ENCODE measurements at regions not wholly inside any gene's neighbourhood (a gene's known extent, or its start where the extent isn't known, plus 50 kb on each side); places are given as distances from the start of the nearest gene placed in this dataset.
"Not testable (repeated sequence)": the region's sequence is repeated elsewhere in the genome, so short reads cannot be mapped to it uniquely, and the experiment has no call there.

DNA sequence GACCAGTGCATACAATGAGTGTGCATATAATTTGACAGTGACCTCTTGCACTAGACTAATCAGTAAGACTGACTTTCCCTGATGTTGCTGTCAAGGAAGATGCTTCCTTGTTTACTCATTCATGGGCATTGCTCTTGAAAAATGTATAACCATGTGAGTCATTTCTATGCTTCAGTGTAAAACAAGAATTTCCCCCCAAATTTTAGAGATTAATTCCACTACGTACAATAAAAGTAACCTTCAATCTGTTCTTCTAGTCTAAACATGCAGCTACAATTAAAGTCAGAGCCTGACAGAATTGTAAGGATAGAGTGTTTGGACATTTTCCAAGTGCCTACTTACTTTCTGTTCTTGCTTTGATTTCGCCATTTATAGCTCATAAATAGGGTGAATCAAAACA, 935.7 kb downstream of the RAPGEF2 start:
- Mint-ChIP-seq H3K4me3 (no peak overlapping the region), H3K27ac (no peak overlapping the region), H3K27me3 (no peaks in the 10 kb centered on the region), H3K36me3 (no peaks in the 10 kb centered on the region), H3K9me3 (peaks cover 4% of the 10 kb centered on the region), H3K4me1 (no peaks in the 10 kb centered on the region)
- CTCF ChIA-PET, result interaction anchor here (1.1 kb wide), 1 partner anchor 20 kb away, joined by 3 read pairs; no protein-coding TSS in a partner anchor
- DNase-seq, result no peak

DNA sequence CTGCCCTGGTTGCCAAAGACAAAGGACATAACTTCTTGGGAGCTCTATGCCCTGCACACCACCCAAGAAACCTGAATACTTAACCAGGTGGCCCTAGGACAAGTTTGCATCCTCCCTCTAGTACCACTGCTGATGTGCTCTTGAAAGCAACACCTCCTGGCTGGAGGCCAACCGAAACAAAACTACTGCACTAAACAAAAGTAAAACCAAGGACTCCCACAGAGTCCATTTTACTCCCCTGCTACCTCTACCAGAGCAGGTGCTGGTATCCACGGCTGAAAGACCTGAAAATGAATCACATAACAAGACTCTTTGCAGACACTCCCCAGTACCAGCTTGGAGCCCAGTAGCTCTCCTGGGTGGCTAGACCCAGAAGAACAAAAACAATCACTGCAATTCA, 941.8 kb downstream of the RAPGEF2 start:
- no peak overlapping the region for H3K4me3 Mint-ChIP-seq
- no peak for DNase-seq
- no peak overlapping the region for H3K27ac Mint-ChIP-seq
- no peaks in the 10 kb centered on the region for H3K4me1 Mint-ChIP-seq
- no peaks in the 10 kb centered on the region for H3K27me3 Mint-ChIP-seq
- H3K9me3 Mint-ChIP-seq, result peaks cover 8% of the 10 kb centered on the region
- CTCF ChIA-PET, result no interaction called here
- H3K36me3 Mint-ChIP-seq, result no peaks in the 10 kb centered on the region

DNA sequence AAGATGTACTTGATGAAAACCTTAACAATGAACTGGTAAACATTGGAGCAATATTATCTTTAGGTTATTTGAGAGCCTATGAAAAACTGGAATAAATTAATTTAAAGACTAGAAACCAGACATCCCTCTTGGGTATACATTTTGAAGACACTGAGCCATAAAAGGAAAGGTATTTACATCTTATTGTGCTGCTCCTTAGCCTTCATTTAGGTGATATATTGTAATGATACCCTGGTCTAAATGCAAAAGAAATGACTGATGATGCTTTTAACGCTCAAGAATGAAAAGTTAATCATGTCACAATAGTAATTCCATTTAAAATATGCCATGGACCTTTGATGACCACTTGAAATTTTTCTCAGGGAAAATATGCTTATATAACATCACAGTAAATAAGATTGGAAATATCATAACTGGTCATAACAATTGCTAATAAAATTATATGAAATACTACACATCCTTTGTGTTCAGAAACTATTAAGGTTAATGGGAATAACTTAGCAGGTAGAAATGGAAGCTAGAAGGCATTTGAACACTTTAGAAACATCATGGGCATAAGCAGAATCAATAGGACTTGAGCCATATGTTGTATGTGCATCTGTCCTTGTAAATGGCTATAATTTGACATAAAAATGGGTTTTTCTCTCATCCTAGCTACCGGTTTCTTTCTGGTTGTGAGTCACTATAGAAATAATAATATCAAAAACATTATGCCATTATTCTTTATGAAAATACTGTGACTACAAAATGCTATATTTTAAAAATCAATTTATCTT, 979.7 kb downstream of the RAPGEF2 start:
- Mint-ChIP-seq H3K27ac (no peak overlapping the region), H3K4me3 (no peak overlapping the region), H3K4me1 (no peaks in the 10 kb centered on the region), H3K9me3 (peaks cover 18% of the 10 kb centered on the region), H3K27me3 (no peaks in the 10 kb centered on the region), H3K36me3 (no peaks in the 10 kb centered on the region)
- DNase-seq, result no peak
- CTCF ChIA-PET, result no interaction called here

DNA sequence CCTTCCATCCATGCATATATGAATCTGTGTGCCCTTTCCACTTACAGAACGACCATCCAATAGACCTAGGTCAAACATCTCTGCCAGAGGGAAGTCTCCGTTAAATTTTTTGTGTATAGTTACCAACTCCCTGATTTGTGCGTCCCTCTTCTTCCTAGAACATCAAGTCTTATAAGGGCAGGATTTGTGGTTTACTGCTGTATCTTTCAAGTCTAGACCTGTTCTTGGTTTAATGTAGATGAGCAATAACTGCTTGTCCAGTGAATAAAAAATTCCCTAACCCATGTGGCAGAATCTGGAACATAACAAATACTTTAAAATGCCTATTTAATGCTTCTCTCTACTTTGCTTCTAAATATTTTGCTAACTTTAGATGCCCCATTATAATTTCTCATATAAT, 988.8 kb downstream of the RAPGEF2 start:
- Mint-ChIP-seq H3K27ac (no peak overlapping the region), H3K27me3 (no peaks in the 10 kb centered on the region), H3K9me3 (peaks cover 12% of the 10 kb centered on the region), H3K4me1 (no peaks in the 10 kb centered on the region), H3K4me3 (no peak overlapping the region), H3K36me3 (no peaks in the 10 kb centered on the region)
- DNase-seq, result no peak
- CTCF ChIA-PET, result no interaction called here

DNA sequence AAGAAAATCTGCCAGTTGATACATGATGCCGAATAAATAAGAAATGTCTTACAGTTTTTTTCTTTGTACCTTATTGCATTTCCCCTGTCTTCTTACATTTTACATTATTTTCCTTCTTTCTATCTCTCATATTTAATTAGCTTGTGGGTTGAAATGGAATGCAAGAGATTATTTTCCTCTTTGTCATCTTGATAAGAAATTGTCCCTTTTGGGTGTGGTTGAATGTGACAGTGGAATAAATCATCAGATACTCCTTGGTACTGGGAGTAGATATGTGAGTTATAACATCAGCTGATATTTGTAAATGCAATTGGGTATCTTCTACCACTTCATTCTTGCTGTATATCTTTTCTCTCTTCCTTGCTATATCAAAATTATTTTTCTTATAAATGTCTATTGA, 997.4 kb downstream of the RAPGEF2 start:
- Mint-ChIP-seq H3K27ac (no peak overlapping the region), H3K9me3 (peaks cover 1% of the 10 kb centered on the region), H3K27me3 (no peaks in the 10 kb centered on the region), H3K4me3 (no peak overlapping the region), H3K4me1 (no peaks in the 10 kb centered on the region), H3K36me3 (no peaks in the 10 kb centered on the region)
- CTCF ChIA-PET, result no interaction called here
- DNase-seq, result no peak

DNA sequence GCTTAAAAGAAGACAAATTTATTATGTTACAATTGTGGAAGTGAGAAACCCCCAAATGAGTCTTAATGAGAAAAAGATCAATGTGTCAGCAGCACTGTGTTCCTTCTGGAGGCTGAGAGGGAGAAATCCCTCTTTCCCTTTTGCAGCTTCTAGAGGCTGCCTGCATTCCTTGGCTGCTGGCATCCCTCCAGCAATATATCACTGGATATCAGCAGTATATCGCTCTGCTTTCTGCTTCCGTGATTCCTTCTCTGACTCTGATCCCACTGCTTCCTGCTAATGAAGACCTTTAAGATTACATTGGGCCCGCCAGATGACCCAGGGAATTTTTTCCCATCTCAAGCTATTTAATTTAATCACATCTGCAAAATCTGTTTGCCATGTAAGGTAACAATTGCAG, 1008.0 kb downstream of the RAPGEF2 start:
- no peak overlapping the region for H3K4me3 Mint-ChIP-seq
- CTCF ChIA-PET, result no interaction called here
- H3K27ac Mint-ChIP-seq, result no peak overlapping the region
- H3K27me3 Mint-ChIP-seq, result no peaks in the 10 kb centered on the region
- no peak for DNase-seq
- no peaks in the 10 kb centered on the region for H3K36me3 Mint-ChIP-seq
- H3K4me1 Mint-ChIP-seq, result no peaks in the 10 kb centered on the region
- H3K9me3 Mint-ChIP-seq, result peaks cover 22% of the 10 kb centered on the region

DNA sequence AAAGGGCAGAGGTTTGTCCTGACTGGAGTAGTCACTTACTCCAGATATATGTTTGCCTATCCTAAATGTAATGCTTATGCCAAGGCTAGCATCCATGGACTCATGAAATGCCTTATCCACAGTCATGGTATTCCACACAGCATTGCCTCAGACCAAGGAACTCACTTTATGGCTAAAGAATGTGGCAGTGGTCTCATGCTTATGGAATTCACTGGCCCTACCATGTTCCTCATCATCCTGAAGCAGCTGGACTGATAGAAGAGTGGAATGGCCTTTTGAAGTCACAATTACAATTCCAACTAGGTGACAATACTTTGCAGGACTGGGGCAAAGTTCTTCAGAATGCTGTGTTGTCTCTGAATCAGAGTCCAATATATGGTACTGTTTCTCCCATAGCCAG, 1014.8 kb downstream of the RAPGEF2 start:
- CTCF ChIA-PET, result no interaction called here
- no peak for DNase-seq
- H3K4me1 Mint-ChIP-seq, result no peaks in the 10 kb centered on the region
- H3K27me3 Mint-ChIP-seq, result no peaks in the 10 kb centered on the region
- no peak overlapping the region for H3K4me3 Mint-ChIP-seq
- H3K27ac Mint-ChIP-seq, result no peak overlapping the region
- no peaks in the 10 kb centered on the region for H3K36me3 Mint-ChIP-seq
- H3K9me3 Mint-ChIP-seq, result peaks cover 19% of the 10 kb centered on the region

DNA sequence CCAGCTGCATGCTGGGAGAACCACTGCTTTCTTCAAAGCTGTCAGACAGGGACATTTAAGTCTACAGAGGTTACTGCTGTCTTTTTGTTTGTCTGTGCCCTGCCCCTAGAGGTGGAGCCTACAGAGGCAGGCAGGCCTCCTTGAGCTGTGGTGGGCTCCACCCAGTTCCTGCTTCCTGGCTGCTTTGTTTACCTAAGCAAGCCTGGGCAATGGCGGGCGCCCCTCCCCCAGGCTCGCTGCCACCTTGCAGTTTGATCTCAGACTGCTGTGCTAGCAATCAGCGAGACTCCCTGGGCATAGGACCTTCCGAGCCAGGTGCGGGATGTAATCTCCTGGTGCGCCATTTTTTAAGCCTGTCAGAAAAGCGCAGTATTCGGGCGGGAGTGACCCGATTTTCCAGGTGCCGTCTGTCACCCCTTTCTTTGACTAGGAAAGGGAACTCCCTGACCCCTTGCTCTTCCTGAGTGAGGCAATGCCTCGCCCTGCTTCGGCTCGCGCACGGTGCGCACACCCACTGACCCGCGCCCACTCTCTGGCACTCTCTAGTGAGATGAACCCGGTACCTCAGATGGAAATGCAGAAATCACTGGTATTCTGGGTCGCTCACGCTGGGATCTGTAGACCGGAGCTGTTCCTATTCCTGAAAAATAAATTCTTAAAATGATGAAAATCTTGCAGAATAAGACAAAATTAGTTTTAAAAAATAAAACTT, 1022.9 kb downstream of the RAPGEF2 start:
- H3K4me3 Mint-ChIP-seq, H3K27me3 Mint-ChIP-seq, H3K27ac Mint-ChIP-seq, H3K36me3 Mint-ChIP-seq, H3K4me1 Mint-ChIP-seq, H3K9me3 Mint-ChIP-seq, DNase-seq, CTCF ChIA-PET: not testable (repeated sequence)

DNA sequence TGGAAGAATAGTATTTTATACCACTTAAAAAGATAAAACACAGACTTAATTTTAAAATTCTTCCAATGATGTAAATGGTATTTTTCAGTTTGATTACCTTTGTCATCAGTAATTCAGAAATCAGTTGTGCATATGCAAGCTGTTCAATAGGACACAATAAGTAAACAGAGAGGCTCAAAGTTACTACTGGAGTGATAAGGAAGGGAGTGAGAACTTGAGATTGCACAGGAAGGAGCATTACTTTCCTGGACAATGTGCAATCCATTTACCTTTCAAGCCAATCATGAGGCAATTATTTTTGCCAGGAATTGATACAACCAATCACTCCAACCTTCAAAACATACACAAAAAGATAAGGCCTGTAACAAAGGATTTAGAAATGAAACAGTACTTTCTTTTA, 1024.3 kb downstream of the RAPGEF2 start:
- H3K27me3 Mint-ChIP-seq, result no peaks in the 10 kb centered on the region
- H3K4me1 Mint-ChIP-seq, result no peaks in the 10 kb centered on the region
- no peaks in the 10 kb centered on the region for H3K36me3 Mint-ChIP-seq
- H3K4me3 Mint-ChIP-seq, result no peak overlapping the region
- CTCF ChIA-PET, result no interaction called here
- peaks cover 13% of the 10 kb centered on the region for H3K9me3 Mint-ChIP-seq
- DNase-seq, result no peak
- H3K27ac Mint-ChIP-seq, result no peak overlapping the region

DNA sequence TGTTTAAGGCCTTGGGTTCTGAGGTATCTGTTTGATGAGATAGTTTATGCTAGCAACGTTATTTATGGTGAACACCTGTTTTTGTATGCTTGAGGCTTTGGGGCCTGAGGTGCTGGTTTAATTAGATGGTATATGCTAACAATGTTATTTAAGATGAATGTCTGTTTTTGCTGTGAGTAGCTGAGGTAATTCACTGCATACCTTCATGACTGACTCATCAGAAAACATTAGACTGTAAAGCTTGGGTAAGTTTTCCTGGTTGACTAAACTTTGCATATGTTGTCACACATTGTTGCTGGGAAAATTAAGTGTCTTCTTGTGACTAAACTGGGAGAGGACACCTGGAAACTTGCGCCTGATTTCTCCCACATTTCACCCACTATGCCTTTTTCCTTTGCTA, 1026.6 kb downstream of the RAPGEF2 start:
- Mint-ChIP-seq H3K9me3 (peaks cover 19% of the 10 kb centered on the region), H3K27me3 (no peaks in the 10 kb centered on the region), H3K4me1 (no peaks in the 10 kb centered on the region), H3K36me3 (no peaks in the 10 kb centered on the region), H3K4me3 (no peak overlapping the region), H3K27ac (no peak overlapping the region)
- CTCF ChIA-PET, result no interaction called here
- no peak for DNase-seq

DNA sequence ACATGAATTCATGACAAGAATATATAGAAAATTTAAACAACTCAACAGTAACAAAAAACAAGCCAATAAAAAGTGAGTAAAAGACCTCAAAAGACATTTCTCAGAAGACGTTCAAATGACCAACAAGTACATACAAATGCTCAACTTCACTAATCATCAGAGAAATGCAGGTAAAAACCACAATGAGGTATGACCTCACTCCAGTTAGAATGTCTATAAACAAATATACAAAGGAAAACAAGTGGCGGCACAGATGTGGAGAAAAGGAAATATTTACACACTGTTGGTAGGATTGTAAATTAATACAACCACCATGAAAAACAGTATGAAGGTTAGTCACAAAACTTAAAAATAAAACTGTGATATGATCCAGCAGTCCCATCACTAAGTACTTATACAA, 1033.1 kb downstream of the RAPGEF2 start:
- Mint-ChIP-seq H3K9me3 (peaks cover 14% of the 10 kb centered on the region), H3K4me3 (no peak overlapping the region), H3K4me1 (no peaks in the 10 kb centered on the region), H3K27ac (no peak overlapping the region), H3K27me3 (no peaks in the 10 kb centered on the region), H3K36me3 (no peaks in the 10 kb centered on the region)
- CTCF ChIA-PET, result no interaction called here
- no peak for DNase-seq

DNA sequence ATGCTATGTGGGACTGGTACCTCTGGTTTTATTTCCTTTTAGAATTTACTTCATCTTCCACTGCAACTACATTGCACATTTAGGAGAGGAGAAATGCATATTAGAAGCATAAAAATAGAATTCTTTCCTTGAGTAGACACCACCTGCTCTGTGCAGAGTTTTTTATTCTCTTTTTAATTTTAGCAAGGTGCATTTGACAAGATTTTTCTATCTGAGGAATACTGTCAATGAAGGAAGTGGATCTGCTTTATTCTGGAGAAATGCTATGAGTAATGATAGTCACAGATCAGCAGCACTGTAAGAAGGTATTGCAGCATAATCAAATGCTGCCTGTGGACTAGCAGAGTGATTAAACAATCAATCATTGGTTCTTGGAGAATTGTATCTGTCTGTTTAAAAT, 1038.3 kb downstream of the RAPGEF2 start:
- Mint-ChIP-seq H3K36me3 (no peaks in the 10 kb centered on the region), H3K4me3 (no peak overlapping the region), H3K9me3 (peaks cover 2% of the 10 kb centered on the region), H3K27ac (no peak overlapping the region), H3K27me3 (no peaks in the 10 kb centered on the region), H3K4me1 (no peaks in the 10 kb centered on the region)
- CTCF ChIA-PET, result no interaction called here
- DNase-seq, result no peak

DNA sequence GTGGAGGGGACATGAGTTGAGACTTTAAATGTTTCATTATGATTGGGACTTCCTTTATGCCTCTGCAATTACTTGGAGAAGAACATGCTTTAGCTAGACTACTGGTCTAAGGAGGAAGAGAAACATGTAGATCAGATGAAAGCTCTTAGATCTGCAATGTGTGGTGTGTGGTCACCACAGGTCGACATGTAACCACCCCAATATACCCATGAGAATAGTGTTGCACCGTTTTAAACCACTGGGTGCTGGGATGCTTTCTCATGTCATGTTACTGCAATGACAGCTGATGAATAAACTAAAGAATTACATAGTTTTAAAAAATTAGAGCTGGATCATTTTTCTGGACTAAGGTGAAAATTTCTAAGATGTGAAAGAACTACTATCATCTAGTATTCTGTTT, 1039.7 kb downstream of the RAPGEF2 start:
- Mint-ChIP-seq H3K9me3 (peaks cover 2% of the 10 kb centered on the region), H3K27ac (no peak overlapping the region), H3K4me3 (no peak overlapping the region), H3K4me1 (no peaks in the 10 kb centered on the region), H3K36me3 (no peaks in the 10 kb centered on the region), H3K27me3 (no peaks in the 10 kb centered on the region)
- CTCF ChIA-PET, result no interaction called here
- no peak for DNase-seq

DNA sequence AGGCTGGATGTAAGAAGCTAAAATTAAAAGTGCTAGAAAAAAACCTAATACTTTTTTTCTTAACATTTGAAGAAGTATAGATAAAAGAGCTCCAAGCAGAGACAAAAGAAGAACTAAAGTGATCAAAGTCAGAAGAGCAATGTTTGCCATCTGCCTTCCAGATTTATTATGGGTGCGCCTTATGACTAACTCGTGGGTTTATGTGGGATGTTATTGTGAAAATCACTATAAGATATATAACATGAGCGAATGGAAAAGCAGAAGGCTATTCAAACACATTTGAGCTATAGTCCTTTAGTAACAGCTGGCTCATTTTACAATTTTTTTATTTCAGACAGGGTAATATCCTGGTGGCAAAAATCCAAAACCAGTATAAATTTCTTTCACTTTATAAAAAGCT, 1040.7 kb downstream of the RAPGEF2 start:
- no peak for DNase-seq
- Mint-ChIP-seq H3K4me3 (no peak overlapping the region), H3K9me3 (peaks cover 2% of the 10 kb centered on the region), H3K4me1 (no peaks in the 10 kb centered on the region), H3K27me3 (no peaks in the 10 kb centered on the region), H3K36me3 (no peaks in the 10 kb centered on the region), H3K27ac (no peak overlapping the region)
- CTCF ChIA-PET, result no interaction called here

DNA sequence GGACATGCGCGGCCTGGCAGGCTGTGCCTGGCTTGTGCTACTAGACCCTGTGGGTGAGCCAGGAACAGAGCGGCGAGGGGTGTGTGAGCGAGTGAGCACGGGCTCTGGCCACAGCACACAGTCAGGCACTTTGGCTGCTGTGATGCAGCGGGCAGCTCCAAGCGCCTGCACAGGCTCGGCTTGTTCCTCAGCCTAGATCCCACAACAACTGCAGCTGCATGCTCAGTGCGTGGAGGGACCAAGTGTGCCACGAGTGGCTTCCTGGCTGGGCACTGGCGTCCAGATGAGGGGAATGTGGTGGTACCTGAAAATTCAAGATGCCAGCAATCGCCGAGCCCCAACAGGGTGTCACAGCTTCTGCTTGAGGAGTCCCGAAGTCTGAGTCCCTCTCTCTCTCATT, 1056.6 kb downstream of the RAPGEF2 start:
- DNase-seq, result no peak
- Mint-ChIP-seq H3K27ac (no peak overlapping the region), H3K27me3 (no peaks in the 10 kb centered on the region), H3K36me3 (no peaks in the 10 kb centered on the region), H3K4me1 (no peaks in the 10 kb centered on the region), H3K9me3 (peaks cover 7% of the 10 kb centered on the region), H3K4me3 (no peak overlapping the region)
- CTCF ChIA-PET, result no interaction called here

Measured in activated naive CD4-positive, alpha-beta T cell treated with anti-CD3 and anti-CD28 coated beads, Interleukin-2, amount 10 ng/mL, durations not matched to agents 7 days and 5 days (primary cell).